ENCODE measurements at regions not wholly inside any gene's neighbourhood (a gene's known extent, or its start where the extent isn't known, plus 50 kb on each side); places are given as distances from the start of the nearest gene placed in this dataset.

- H3K4me3 ChIP-seq: no peak overlapping the region
- no peak for DNase-seq
- H3K4me1 ChIP-seq: no peaks in the 10 kb centered on the region
- no peaks in the 10 kb centered on the region for H3K27me3 ChIP-seq
- no peak overlapping the region for H3K27ac ChIP-seq
- H3K9me3 ChIP-seq: no peaks in the 10 kb centered on the region
- TF ChIP-seq POLR2A (IDR thresholded peaks at IDR 0.05) (no peak), CTCF (IDR thresholded peaks at IDR 0.05) (no peak)
- no peaks in the 10 kb centered on the region for H3K36me3 ChIP-seq
Observed at GRCh38 chr5:79850941-79851340, 140.1 kb downstream of the MTX3 start.

GRCh38 chr5:79850316-79850822, 140.7 kb downstream of the MTX3 start:
- no peaks in the 10 kb centered on the region for H3K9me3 ChIP-seq
- no peaks in the 10 kb centered on the region for H3K27me3 ChIP-seq
- H3K27ac ChIP-seq: no peak overlapping the region
- H3K36me3 ChIP-seq: no peaks in the 10 kb centered on the region
- H3K4me3 ChIP-seq: no peak overlapping the region
- TF ChIP-seq POLR2A (IDR thresholded peaks at IDR 0.05): no peak
- TF ChIP-seq CTCF (IDR thresholded peaks at IDR 0.05): no peak
- no peak for DNase-seq
- no peaks in the 10 kb centered on the region for H3K4me1 ChIP-seq

- H3K9me3 ChIP-seq: no peaks in the 10 kb centered on the region
- H3K36me3 ChIP-seq: no peaks in the 10 kb centered on the region
- no peak overlapping the region for H3K4me3 ChIP-seq
- DNase-seq: no peak
- TF ChIP-seq CTCF (IDR thresholded peaks at IDR 0.05): no peak
- no peak for TF ChIP-seq POLR2A (IDR thresholded peaks at IDR 0.05)
- H3K27me3 ChIP-seq: no peaks in the 10 kb centered on the region
- no peaks in the 10 kb centered on the region for H3K4me1 ChIP-seq
- no peak overlapping the region for H3K27ac ChIP-seq
Observed at GRCh38 chr5:79849486-79850315, 141.4 kb downstream of the MTX3 start.

Small RNAs in the stretch of these regions (small RNA-seq; reads per million reads assigned to genes)
- gene AC008496.1: 0 reads per million in 2 donors
